Retinal pigment epithelial cell (primary cell): ENCODE measurements at regions not wholly inside any gene's neighbourhood (a gene's known extent, or its start where the extent isn't known, plus 50 kb on each side); places are given as distances from the start of the nearest gene placed in this dataset.

Experiments used
- DNase-seq: peaks from one replicate; pipeline ENCODE4 v3.0.0-alpha.2; 2010; ENCODE audit warnings: low read depth
- H3K4me3 ChIP-seq: 2 replicates; pipeline ENCODE4 v1.5.1; 2011; ENCODE audit warnings: mild to moderate bottlenecking, low read length, control low read depth, moderate library complexity
- CTCF ChIP-seq: conservative IDR thresholded peaks from 2 replicates; pipeline ENCODE4 v1.5.1; 2011; ENCODE audit warnings: low read depth, low read length, control low read depth, inconsistent platforms

GRCh38 chr1:234540404-234540762, 61.4 kb upstream of the TARBP1 start:
- no peak overlapping the region for H3K4me3 ChIP-seq
- no peak for DNase-seq
- no peak for TF ChIP-seq CTCF

GRCh38 chr1:234539666-234540403, 60.9 kb upstream of the TARBP1 start:
- H3K4me3 ChIP-seq, result no peak overlapping the region
- no peak for TF ChIP-seq CTCF
- DNase-seq, result no peak

- H3K4me3 ChIP-seq, result no peak overlapping the region
- no peak for DNase-seq
- no peak for TF ChIP-seq CTCF
Observed at GRCh38 chr1:234538930-234539649, 60.1 kb upstream of the TARBP1 start.

GRCh38 chr1:234538062-234538731, 59.2 kb upstream of the TARBP1 start:
- H3K4me3 ChIP-seq, result no peak overlapping the region
- DNase-seq, result no peak
- TF ChIP-seq CTCF, result no peak

- DNase-seq, result no peak
- H3K4me3 ChIP-seq, result no peak overlapping the region
- no peak for TF ChIP-seq CTCF
Observed at GRCh38 chr1:234537236-234537635, 58.3 kb upstream of the TARBP1 start.

GRCh38 chr1:234536741-234537140, 57.8 kb upstream of the TARBP1 start:
- H3K4me3 ChIP-seq, result no peak overlapping the region
- no peak for DNase-seq
- no peak for TF ChIP-seq CTCF
